Right atrium auricular region (tissue), 2 donors: ENCODE measurements at regions not wholly inside any gene's neighbourhood (a gene's known extent, or its start where the extent isn't known, plus 50 kb on each side); places are given as distances from the start of the nearest gene placed in this dataset.

ENCODE experiments used
- DNase-seq: peaks from one replicate; pipeline ENCODE4 v3.0.0-alpha.2; 2019; ENCODE audit warnings: low spot score
- H3K27ac ChIP-seq, 2 donors: fragments of 200-600 bp; sonication (generic); 1 replicate in 1 of 2; 2 replicates in 1 of 2; pipeline ENCODE4 v1.5.1; 2016 to 2019
- H3K27me3 ChIP-seq, 2 donors: fragments of 200-600 bp; sonication (generic); one replicate each; pipeline versions ENCODE4 v1.5.1 to v1.6.0; 2017 to 2019
- H3K36me3 ChIP-seq: fragments of 200-600 bp; sonication (generic); one replicate; pipeline ENCODE4 v1.5.1; 2016
- H3K4me1 ChIP-seq, 2 donors: fragments of 200-600 bp; sonication (generic); one replicate each; pipeline versions ENCODE4 v1.5.1 to v1.6.0; 2017 to 2019
- H3K4me3 ChIP-seq, 2 donors: fragments of 200-600 bp; sonication (generic); 1 replicate in 1 of 2; 2 replicates in 1 of 2; pipeline ENCODE4 v1.5.1; 2017 to 2019; ENCODE audit warnings: mild to moderate bottlenecking in 1 of 2, moderate library complexity in 1 of 2
- H3K9me3 ChIP-seq, 2 donors: fragments of 200-600 bp; sonication (generic); one replicate each; pipeline ENCODE4 v1.5.1; 2019
- CTCF ChIP-seq, 2 donors: fragments of 200-600 bp; sonication (generic); IDR thresholded peaks; one replicate each; pipeline ENCODE4 v1.5.1; 2019; ENCODE audit warnings: antibody characterized with exemption in 2 of 2

GRCh38 chr10:62540389-62540788, 166.2 kb downstream of the ZNF365 start:
- H3K27me3 ChIP-seq = no peaks in the 10 kb centered on the region
- no peak for TF ChIP-seq CTCF (IDR thresholded peaks at IDR 0.05)
- H3K36me3 ChIP-seq = no peaks in the 10 kb centered on the region
- H3K4me1 ChIP-seq = peaks cover 0 to 7% of the 10 kb centered on the region in 2 donors
- H3K27ac ChIP-seq = no peak overlapping the region
- no peak overlapping the region for H3K4me3 ChIP-seq
- no peak for DNase-seq
- H3K9me3 ChIP-seq = no peaks in the 10 kb centered on the region

GRCh38 chr10:62541811-62542210, 167.6 kb downstream of the ZNF365 start:
- Histone ChIP-seq H3K27ac (no peak overlapping the region), H3K9me3 (no peaks in the 10 kb centered on the region), H3K27me3 (no peaks in the 10 kb centered on the region), H3K36me3 (no peaks in the 10 kb centered on the region), H3K4me3 (no peak overlapping the region), H3K4me1 (peaks cover 0 to 7% of the 10 kb centered on the region in 2 donors)
- TF ChIP-seq CTCF (IDR thresholded peaks at IDR 0.05) = no peak
- DNase-seq = no peak

- peaks cover 0 to 7% of the 10 kb centered on the region in 2 donors for H3K4me1 ChIP-seq
- H3K9me3 ChIP-seq = no peaks in the 10 kb centered on the region
- no peak overlapping the region for H3K27ac ChIP-seq
- TF ChIP-seq CTCF (IDR thresholded peaks at IDR 0.05) = no peak
- H3K27me3 ChIP-seq = no peaks in the 10 kb centered on the region
- no peak overlapping the region for H3K4me3 ChIP-seq
- DNase-seq = no peak
- H3K36me3 ChIP-seq = no peaks in the 10 kb centered on the region
These were observed 169.6 kb downstream of the ZNF365 start for GRCh38 chr10:62543571-62544355.

- Histone ChIP-seq H3K27me3 (no peaks in the 10 kb centered on the region), H3K4me3 (no peak overlapping the region), H3K36me3 (no peaks in the 10 kb centered on the region), H3K4me1 (peaks cover 0 to 4% of the 10 kb centered on the region in 2 donors), H3K27ac (peak overlapping the region; percentile 31 to 63), H3K9me3 (no peaks in the 10 kb centered on the region)
- no peak for TF ChIP-seq CTCF (IDR thresholded peaks at IDR 0.05)
- DNase-seq = peak; percentile 69
These were observed 171.2 kb downstream of the ZNF365 start for GRCh38 chr10:62545160-62546066.

- Histone ChIP-seq H3K27me3 (no peaks in the 10 kb centered on the region), H3K4me1 (no peaks in the 10 kb centered on the region), H3K4me3 (no peak overlapping the region), H3K36me3 (no peaks in the 10 kb centered on the region), H3K27ac (no peak overlapping the region), H3K9me3 (no peaks in the 10 kb centered on the region)
- no peak for DNase-seq
- TF ChIP-seq CTCF (IDR thresholded peaks at IDR 0.05) = no peak
These were observed 174.5 kb downstream of the ZNF365 start for GRCh38 chr10:62548686-62549085.
